22Rv1 (cell line): ENCODE measurements at regions not wholly inside any gene's neighbourhood (a gene's known extent, or its start where the extent isn't known, plus 50 kb on each side); places are given as distances from the start of the nearest gene placed in this dataset.

ENCODE experiments used
- ZFX ChIP-seq: fragments of 450-650 bp; IDR thresholded peaks from 2 replicates; pipeline ENCODE4 v1.6.1; 2017; ENCODE audit warnings: antibody characterized with exemption, borderline replicate concordance
- TF ChIP-seq, protein P1 (sequence below): fragments of 450-650 bp; IDR thresholded peaks from 2 replicates; pipeline ENCODE4 v1.5.1; 2017; ENCODE audit warnings: mild to moderate bottlenecking

DNA sequence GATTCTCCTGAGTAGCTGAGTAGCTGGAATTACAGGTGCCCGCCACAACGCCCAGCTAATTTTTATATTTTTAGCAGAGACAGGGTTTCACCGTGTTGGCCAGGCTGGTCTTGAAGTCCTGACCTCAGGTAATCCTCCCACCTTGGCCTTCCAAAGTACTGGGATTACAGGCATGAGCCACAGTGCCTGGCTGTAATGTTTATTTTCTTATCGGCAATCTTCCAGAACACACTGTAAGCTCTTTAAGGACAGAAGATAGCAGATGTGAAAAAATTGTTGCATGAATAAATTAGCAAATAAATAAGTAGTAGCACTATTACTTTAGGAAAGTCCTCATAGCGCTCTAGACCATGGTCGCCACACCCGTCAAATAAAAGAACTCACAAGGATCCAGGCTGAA, 100.5 kb downstream of the ENC1 start:
- no peak for TF ChIP-seq ZFX
- TF ChIP-seq, protein P1, sequence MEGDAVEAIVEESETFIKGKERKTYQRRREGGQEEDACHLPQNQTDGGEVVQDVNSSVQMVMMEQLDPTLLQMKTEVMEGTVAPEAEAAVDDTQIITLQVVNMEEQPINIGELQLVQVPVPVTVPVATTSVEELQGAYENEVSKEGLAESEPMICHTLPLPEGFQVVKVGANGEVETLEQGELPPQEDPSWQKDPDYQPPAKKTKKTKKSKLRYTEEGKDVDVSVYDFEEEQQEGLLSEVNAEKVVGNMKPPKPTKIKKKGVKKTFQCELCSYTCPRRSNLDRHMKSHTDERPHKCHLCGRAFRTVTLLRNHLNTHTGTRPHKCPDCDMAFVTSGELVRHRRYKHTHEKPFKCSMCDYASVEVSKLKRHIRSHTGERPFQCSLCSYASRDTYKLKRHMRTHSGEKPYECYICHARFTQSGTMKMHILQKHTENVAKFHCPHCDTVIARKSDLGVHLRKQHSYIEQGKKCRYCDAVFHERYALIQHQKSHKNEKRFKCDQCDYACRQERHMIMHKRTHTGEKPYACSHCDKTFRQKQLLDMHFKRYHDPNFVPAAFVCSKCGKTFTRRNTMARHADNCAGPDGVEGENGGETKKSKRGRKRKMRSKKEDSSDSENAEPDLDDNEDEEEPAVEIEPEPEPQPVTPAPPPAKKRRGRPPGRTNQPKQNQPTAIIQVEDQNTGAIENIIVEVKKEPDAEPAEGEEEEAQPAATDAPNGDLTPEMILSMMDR, result no peak
